Activated CD4-positive, alpha-beta memory T cell treated with anti-CD3 and anti-CD28 coated beads, Interleukin-2, amount 10 ng/mL, durations not matched to agents 7 days and 5 days (primary cell): ENCODE measurements at regions not wholly inside any gene's neighbourhood (a gene's known extent, or its start where the extent isn't known, plus 50 kb on each side); places are given as distances from the start of the nearest gene placed in this dataset.
"Not testable (repeated sequence)": the region's sequence is repeated elsewhere in the genome, so short reads cannot be mapped to it uniquely, and the experiment has no call there.

Source experiments
- CTCF ChIA-PET: fragments of 350-600 bp; sonication (Branson Sonifier 250); formaldehyde crosslinking; loops from one replicate; lab custom pipeline; 2021; ENCODE audit warnings: antibody characterized with exemption, inconsistent platforms; lab: Charles Lee
- POLR2A ChIA-PET: fragments of 350-600 bp; sonication (Branson Sonifier 250); formaldehyde crosslinking; loops from one replicate; lab custom pipeline; 2021; ENCODE audit warnings: antibody characterized with exemption; lab: Charles Lee
- DNase-seq: peaks from one replicate; pipeline ENCODE4 v3.0.0-alpha.2; 2020
- H3K27ac Mint-ChIP-seq: one replicate; pipeline ENCODE4 v1.8.0; 2021; ENCODE audit warnings: mild to moderate bottlenecking, mixed read lengths
- H3K27me3 Mint-ChIP-seq: one replicate; pipeline ENCODE4 v1.8.0; 2021; ENCODE audit warnings: mixed read lengths
- H3K36me3 Mint-ChIP-seq: one replicate; pipeline ENCODE4 v1.8.0; 2021; ENCODE audit warnings: low read depth, mixed read lengths
- H3K4me1 Mint-ChIP-seq: one replicate; pipeline ENCODE4 v1.8.0; 2021; ENCODE audit warnings: mixed read lengths
- H3K4me3 Mint-ChIP-seq: one replicate; pipeline ENCODE4 v1.8.0; 2021; ENCODE audit warnings: mild to moderate bottlenecking, mixed read lengths
- H3K9me3 Mint-ChIP-seq: one replicate; pipeline ENCODE4 v1.8.0; 2021; ENCODE audit warnings: mixed read lengths

- H3K9me3 Mint-ChIP-seq, H3K27ac Mint-ChIP-seq, H3K4me3 Mint-ChIP-seq, H3K36me3 Mint-ChIP-seq, CTCF ChIA-PET, H3K4me1 Mint-ChIP-seq, POLR2A ChIA-PET, DNase-seq: not testable (repeated sequence)
- peaks cover 54% of the 10 kb centered on the region for H3K27me3 Mint-ChIP-seq
Observed at GRCh38 chr7:32759859-32760258, 131.7 kb downstream of the KBTBD2 start.

DNA sequence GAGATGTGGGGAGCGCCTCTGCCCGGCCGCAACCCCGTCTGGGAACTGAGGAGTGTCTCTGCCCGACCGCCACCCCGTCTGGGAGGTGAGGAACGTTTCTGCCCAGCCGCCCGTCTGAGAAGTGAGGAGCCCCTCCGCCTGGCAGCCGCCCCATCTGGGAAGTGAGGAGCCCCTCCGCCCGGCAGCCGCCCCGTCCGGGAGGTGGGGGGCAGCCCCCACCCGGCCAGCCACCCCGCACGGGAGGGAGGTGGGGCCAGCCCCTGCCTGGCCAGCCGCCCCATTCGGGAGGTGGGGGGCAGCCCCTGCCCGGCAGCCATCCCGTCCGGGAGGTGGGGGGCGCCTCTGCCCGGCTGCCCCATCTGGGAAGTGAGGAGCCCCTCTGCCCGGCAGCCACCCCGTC is 137.7 kb downstream of the KBTBD2 start:
- POLR2A ChIA-PET, H3K36me3 Mint-ChIP-seq, H3K4me1 Mint-ChIP-seq, H3K9me3 Mint-ChIP-seq, H3K27ac Mint-ChIP-seq, H3K4me3 Mint-ChIP-seq, CTCF ChIA-PET, DNase-seq: not testable (repeated sequence)
- H3K27me3 Mint-ChIP-seq: peaks cover 17% of the 10 kb centered on the region

DNA sequence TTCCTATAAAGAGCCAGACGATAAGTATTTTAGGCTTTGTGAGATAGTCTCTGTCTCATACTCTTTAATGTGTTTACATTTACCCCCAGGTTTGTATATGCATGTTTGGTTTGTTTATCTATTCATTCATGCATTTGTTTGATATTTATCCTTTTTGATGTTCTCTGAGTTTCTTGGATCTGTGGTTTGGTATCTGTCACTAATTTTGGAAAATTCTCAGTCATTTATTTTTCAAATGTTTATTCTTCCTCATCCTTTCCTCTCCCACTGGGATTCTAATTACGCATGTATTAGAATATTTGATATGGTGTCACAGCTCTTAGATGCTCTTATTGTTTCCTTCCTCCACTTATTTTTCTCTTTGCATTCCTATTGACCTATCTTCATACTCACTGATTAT is 143.2 kb downstream of the KBTBD2 start:
- H3K4me1 Mint-ChIP-seq, H3K36me3 Mint-ChIP-seq, POLR2A ChIA-PET, H3K27ac Mint-ChIP-seq, DNase-seq, H3K9me3 Mint-ChIP-seq, CTCF ChIA-PET, H3K4me3 Mint-ChIP-seq: not testable (repeated sequence)
- H3K27me3 Mint-ChIP-seq: peaks cover 26% of the 10 kb centered on the region

DNA sequence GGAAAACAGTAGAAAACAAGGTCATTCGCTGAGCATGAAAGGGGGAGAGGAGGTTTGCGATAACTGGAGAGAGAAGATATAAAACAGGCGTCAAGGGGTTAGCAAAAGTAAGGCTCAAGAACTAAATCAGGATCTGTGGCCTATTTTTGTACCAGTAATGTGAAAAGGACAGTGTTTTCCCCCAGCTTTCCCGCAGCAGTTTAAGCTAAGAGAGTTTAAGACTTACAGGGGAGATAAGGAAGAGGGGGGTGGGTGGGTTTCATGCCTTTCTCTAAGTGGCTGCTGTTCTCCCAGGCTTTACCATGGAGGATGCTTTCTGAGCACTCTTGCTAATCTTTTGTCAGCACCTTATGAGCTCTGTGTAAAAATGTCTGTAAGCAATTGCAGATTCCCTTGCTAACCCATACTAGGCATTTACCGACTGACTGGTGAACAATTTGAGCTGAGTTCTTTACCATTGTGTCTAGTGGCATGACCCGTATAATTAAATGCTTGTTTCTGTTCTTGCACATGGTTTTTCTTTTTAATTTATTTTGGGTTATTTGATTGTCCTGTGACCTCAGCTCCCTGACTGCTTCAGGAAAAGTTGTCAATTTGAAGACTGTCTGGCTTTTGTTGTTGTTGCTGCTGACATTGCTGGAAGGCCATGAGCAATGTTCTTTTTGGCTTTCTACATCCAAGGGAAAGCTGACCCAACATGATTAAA is 144.0 kb downstream of the KBTBD2 start:
- H3K27me3 Mint-ChIP-seq: peaks cover 26% of the 10 kb centered on the region
- H3K4me3 Mint-ChIP-seq, DNase-seq, CTCF ChIA-PET, H3K4me1 Mint-ChIP-seq, H3K36me3 Mint-ChIP-seq, POLR2A ChIA-PET, H3K27ac Mint-ChIP-seq, H3K9me3 Mint-ChIP-seq: not testable (repeated sequence)

DNA sequence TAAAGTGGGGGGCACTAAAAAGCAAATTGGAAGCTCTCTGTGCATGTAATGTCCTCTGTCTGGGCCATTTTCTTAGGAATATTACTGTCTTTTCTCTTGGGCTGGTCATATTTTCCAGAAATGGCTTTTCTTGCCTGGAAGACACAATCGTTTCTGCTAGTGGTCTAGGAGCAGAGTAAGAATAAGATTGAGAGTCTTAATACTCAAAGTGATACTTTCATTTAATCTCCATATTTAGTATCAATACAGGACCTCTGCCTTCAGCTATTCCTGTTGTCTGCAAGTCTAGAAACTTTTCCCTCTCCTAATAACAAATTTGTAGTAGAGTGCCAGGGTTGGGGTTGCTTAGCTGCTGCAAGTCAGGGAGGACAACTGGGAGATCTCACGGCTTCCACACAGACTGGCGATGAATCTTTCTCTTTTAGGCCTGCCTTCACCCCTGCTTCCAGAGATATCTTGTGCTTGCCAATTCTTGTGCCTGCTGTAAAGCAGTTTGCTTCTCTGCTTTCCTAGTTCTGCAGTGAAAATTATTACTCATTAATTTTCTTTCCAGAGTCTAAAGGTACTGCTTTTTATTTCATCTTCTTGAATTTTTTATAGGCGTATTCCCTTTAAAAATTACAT is 149.6 kb downstream of the KBTBD2 start:
- POLR2A ChIA-PET, H3K27ac Mint-ChIP-seq, H3K36me3 Mint-ChIP-seq, H3K4me1 Mint-ChIP-seq, H3K4me3 Mint-ChIP-seq, DNase-seq, H3K9me3 Mint-ChIP-seq: not testable (repeated sequence)
- CTCF ChIA-PET: interaction anchor here (0.7 kb wide), 1 partner anchor 506 kb away, joined by 4 read pairs; no protein-coding TSS in a partner anchor
- H3K27me3 Mint-ChIP-seq: peaks cover 10% of the 10 kb centered on the region

DNA sequence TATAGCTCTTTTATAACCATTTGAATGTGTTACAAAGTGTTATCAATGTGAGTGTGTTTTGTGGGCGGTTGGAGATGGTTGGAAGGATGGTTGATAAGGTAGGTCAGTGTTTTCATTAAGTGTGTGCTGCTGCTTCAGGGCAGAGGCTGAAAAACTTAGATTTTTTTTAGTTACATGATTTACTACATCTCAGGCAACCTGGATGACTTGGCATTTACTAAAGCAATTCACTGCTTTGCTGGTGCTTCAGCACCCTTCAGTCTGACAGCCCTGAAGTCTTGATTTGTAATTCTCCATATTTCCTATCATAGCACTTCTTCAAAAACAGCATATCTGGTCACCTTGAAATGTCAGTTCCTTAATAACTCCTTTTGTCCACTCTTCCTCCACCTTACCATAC is 151.8 kb downstream of the KBTBD2 start:
- H3K4me3 Mint-ChIP-seq, DNase-seq, H3K4me1 Mint-ChIP-seq, H3K27ac Mint-ChIP-seq, H3K9me3 Mint-ChIP-seq, CTCF ChIA-PET, H3K36me3 Mint-ChIP-seq, POLR2A ChIA-PET: not testable (repeated sequence)
- H3K27me3 Mint-ChIP-seq: peaks cover 17% of the 10 kb centered on the region

DNA sequence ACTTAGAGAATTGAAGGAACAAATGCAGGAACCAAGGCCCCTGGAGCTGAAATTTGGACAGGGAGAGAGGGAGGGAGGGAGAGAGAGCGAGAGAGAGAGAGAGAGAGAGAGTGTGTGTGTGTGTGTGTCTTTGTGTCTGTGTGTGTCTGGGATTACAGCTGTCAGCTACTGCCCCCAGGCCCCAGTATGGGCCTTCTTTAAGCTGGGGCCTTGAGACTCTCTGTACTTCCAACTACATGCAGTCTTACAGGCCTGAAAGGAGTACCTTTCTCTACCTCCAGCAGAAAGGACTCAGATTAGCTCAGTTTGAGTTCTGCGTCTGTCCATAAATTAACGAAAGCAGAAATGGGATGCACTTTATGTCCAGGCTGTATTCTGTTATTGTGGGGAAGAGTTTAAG is 153.2 kb downstream of the KBTBD2 start:
- H3K27ac Mint-ChIP-seq, H3K36me3 Mint-ChIP-seq, H3K4me1 Mint-ChIP-seq, CTCF ChIA-PET, H3K9me3 Mint-ChIP-seq, POLR2A ChIA-PET, DNase-seq, H3K4me3 Mint-ChIP-seq: not testable (repeated sequence)
- H3K27me3 Mint-ChIP-seq: peaks cover 14% of the 10 kb centered on the region

GRCh38 chr7:32732767-32733166 is 158.8 kb downstream of the KBTBD2 start:
- POLR2A ChIA-PET, H3K36me3 Mint-ChIP-seq, H3K4me3 Mint-ChIP-seq, DNase-seq, H3K27ac Mint-ChIP-seq, CTCF ChIA-PET, H3K4me1 Mint-ChIP-seq, H3K9me3 Mint-ChIP-seq: not testable (repeated sequence)
- peaks cover 21% of the 10 kb centered on the region for H3K27me3 Mint-ChIP-seq

GRCh38 chr7:32729335-32729675 is 162.3 kb downstream of the KBTBD2 start:
- POLR2A ChIA-PET, H3K27ac Mint-ChIP-seq, H3K36me3 Mint-ChIP-seq, H3K4me1 Mint-ChIP-seq, DNase-seq, H3K9me3 Mint-ChIP-seq, CTCF ChIA-PET: not testable (repeated sequence)
- H3K27me3 Mint-ChIP-seq: peaks cover 31% of the 10 kb centered on the region
- H3K4me3 Mint-ChIP-seq: peak overlapping the region; percentile 43

DNA sequence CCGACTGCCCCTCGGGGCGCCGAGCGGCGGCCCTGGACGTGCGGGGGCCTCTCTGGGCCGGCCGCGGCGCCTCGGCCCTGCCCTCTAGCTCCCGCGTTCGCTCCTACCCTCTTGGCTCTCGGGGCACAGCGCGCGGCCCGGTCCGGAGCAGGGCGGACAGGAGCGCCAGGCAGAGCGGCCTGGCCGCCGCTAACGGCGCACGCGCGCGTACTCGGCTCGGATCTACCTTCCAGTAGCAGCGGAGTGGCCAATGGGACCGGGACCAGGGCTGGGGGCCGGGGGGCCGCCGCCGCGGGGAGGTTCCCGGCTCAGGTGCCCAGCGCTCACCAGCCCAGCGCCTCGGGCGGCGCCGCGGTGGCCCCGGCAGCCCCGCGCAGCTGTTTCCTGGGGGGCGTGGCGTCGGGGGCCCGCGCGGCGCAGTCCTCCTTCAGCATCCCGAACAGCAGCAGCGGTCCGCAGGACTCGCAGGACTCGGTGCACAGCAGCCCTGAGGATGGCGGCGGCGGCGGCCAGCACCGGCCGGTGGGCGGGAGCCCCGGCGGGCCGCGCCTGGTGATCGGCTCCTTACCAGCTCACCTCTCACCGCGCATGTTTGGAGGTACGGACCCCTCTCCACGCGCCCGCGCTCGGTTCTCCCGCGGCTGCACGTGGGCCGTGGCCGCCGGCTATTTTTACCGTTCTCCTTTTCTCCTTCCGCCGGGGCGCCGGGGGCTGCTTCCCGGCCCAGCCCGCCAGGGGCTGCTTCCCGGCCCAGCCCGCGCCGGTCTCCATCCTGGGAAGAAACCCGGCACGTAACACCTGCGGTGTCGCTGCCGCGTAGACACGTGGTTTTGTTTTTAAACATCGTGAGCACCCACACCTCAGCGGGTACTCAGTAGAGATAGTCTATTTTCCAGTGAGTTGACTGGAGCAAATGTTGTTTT is 162.9 kb downstream of the KBTBD2 start:
- Mint-ChIP-seq H3K27me3 (peaks cover 31% of the 10 kb centered on the region), H3K4me3 (peak overlapping the region; percentile 55)
- CTCF ChIA-PET, POLR2A ChIA-PET, H3K4me1 Mint-ChIP-seq, H3K36me3 Mint-ChIP-seq, H3K27ac Mint-ChIP-seq, H3K9me3 Mint-ChIP-seq: not testable (repeated sequence)
- peak; percentile 43 for DNase-seq

GRCh38 chr7:32727483-32728411 is 163.8 kb downstream of the KBTBD2 start:
- Mint-ChIP-seq H3K4me3 (peak overlapping the region; percentile 65), H3K27me3 (peaks cover 34% of the 10 kb centered on the region)

GRCh38 chr7:32722837-32723236 is 168.7 kb downstream of the KBTBD2 start:
- H3K4me1 Mint-ChIP-seq, H3K27ac Mint-ChIP-seq, CTCF ChIA-PET, H3K4me3 Mint-ChIP-seq, POLR2A ChIA-PET, DNase-seq, H3K36me3 Mint-ChIP-seq, H3K9me3 Mint-ChIP-seq: not testable (repeated sequence)
- H3K27me3 Mint-ChIP-seq: peaks cover 32% of the 10 kb centered on the region

More at GRCh38 chr7:32727483-32728411, 163.8 kb downstream of the KBTBD2 start:
- H3K27ac Mint-ChIP-seq, H3K4me1 Mint-ChIP-seq, H3K9me3 Mint-ChIP-seq, CTCF ChIA-PET, POLR2A ChIA-PET, H3K36me3 Mint-ChIP-seq: not testable (repeated sequence)
- DNase-seq: peak; percentile 40
